ENCODE measurements at regions not wholly inside any gene's neighbourhood (a gene's known extent, or its start where the extent isn't known, plus 50 kb on each side); places are given as distances from the start of the nearest gene placed in this dataset.

DNA sequence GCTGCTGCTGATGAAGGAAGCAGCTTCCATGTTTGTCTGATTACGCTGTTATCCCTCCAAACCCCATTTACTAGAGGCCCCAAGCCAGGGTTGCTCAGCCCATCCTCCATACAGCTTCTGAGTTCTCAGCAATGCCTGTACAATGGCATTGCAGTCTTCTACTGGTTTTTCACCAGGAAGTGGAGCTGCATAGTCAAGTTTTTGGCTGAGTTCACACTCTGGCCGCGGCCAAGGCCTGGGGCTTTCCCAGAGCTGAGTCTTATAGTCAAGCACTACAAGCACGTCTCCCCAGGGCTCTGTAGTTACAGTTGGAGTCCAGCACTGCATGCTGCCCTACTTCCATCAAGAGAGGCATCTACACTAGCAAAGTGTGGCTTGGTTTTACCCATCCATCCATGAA lies 182.5 kb downstream of the POU4F1 start:
- no peak for DNase-seq

DNA sequence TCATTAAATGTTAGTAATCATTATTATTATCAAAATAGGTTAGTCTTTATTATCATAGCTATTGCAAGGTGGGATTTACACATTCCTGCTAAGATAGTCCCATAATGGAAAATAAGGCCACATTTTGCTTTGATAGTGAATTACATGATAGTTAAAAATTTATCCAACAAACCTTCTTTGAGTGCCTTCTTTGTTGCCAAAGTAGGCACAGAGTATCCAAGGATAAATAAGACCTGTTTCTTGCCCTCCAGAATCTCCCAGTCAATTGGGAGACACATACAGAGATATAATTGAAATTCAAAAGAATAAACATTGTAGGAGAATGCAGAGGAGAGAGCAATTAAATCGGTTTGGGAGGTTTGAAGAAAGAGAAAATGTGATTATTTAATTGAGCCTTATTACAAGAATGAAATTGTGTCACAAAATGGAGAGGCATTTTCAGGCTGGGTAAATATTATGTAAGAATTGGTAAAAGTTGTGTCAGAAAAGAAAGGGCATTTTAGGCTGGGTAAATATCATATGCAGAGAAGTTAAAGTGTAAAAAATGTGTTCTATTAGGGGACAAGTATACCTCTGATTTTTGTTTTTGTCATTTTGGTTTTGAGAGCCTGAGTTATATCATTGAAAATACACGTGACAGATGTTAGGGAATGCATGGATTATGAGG lies 189.3 kb downstream of the POU4F1 start:
- DNase-seq: no peak

DNA sequence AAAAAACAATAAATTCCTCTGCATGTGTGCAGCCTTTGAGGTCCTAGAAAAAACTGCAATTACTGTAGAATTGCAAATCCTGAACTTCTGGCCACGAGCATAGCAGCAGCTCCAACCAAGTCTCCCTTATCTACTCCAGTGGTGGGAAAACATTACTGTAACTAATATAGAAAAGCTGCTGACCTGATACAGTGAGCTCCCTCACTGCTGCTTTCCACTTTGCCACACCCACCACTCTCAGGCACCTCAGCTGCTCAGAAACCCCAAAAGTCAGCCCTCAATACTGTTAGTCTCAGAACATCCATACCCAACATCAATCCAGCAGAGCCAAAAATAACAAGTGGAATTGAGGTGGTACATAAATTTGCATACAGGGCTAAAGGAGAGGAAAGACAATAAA lies 192.5 kb downstream of the POU4F1 start:
- DNase-seq: no peak

GRCh38 chr13:78410164-78410563 lies 193.2 kb downstream of the POU4F1 start:
- DNase-seq: no peak

DNA sequence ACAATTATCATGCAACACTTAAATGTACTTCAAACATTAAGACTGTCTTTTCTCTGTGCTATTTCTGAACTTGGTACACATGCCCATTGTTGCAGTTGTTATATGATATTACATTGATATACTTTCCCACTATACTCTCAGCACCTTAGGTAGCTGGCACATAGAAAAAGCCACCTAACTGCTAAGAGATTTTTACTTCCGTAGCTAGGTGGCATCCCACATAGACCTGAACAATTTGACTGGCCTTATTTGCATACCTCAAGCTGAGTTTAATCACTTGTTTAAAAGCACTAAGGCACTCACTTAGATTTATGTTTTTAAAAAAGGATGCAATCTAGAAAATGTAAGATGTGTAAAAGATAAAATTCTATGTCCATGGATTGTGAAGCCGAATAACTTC lies 194.2 kb downstream of the POU4F1 start:
- DNase-seq: no peak

DNA sequence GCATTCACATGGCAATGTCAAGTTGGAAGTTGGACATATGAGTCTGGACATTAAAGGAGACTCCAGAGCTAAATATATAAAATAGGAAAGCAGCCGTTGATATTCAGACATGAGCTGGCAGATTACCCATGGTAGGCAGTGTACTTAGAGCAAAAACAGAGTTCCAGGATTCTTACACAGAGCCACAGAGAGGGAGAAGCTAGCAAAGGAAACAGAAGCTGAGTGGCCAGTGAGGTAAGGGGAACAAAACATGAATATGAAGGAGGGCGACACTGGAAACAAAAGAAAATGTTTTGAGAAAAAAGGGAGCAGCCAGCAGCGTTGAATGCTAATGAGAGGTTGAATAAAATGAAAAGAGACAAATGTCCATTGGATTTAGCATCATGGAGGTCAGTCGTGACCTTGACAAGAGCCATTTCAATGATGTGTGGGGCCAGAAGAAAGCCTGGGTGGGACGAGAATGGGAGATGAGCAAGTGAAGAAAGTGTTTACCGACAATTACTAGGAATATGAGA lies 198.4 kb downstream of the POU4F1 start:
- no peak for DNase-seq

GRCh38 chr13:78402708-78403400 lies 200.5 kb downstream of the POU4F1 start:
- DNase-seq: no peak

- no peak for DNase-seq
These were observed 201.3 kb downstream of the POU4F1 start for GRCh38 chr13:78401873-78402707.

- no peak for DNase-seq
These were observed 204.5 kb downstream of the POU4F1 start for GRCh38 chr13:78398743-78399410.

- no peak for DNase-seq
These were observed 209.8 kb downstream of the POU4F1 start for GRCh38 chr13:78393286-78394142.

DNA sequence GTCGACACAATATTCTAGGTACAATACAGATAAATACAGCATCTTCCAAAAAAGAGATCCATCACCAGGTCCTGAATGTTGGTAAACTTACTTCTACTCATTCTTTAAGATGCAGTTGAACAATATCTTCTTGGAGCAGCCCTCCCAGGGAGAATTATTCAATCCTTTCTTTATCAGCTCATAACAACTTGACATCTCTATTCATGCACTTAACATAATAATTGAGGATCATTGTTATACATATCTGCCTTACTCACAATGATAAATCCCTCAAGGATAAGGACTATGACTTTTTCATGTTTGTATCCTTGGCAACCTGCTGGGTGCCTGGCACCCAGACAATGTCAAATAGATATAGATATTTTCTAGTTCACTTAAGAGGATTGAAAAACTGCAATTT lies 219.5 kb downstream of the POU4F1 start:
- DNase-seq: no peak

DNA sequence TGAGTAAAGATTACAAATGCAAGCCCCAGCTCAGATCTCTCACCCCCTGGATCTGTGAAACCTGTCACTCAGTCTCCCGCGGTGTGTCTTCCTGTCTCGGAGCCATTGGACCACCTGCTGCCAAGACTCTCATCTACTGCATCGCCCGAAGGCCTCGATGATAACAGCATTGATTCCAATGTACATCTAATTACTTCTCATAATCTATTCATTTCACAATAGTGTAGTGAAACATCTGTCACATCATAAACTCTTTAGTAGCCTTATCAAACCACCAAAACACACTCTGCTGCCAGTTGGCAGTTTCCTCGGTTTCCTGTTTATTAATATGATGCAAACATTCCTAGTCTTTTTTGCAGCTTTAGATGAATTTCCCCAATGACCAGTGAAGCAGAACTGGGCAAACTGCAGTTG lies 220.3 kb downstream of the POU4F1 start:
- DNase-seq: no peak

DNA sequence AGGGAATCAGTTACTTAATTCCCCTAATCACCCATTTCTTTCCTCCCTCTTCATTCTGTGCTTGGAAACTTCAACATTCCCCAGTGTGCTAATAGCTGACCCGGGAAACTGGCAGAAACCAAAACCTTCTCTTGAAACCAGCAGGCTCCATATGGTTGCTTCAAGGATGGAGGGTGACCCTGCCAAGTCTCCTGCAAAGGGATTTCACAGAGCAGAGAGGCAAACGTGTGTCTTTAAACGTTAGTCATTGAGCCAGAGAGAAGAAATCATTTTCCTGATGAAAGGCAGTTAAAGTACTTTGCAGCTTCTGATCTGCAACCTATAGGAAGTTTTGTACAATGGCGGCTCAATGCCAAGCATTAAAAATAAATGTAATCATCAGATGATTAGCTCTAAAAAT lies 220.9 kb downstream of the POU4F1 start:
- DNase-seq: no peak

DNA sequence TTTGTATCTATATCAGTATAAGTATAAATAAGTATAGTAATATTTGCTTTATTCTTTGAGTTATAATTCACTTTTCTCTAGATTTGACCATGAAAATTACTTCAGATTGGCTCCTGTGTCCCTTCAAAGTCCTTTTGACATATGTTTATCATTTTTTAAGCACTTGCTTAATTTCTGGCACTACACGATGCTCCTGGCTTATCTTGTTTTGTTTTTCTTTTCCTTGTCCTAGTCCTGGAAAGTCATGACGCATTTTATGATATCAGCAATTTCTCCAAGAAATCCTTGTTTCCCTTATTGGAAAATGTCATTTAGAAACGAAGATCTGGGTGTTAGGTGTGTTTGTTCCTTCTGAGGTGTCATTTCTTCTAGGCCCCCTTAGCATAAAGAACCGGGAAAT lies 226.5 kb downstream of the POU4F1 start:
- DNase-seq: no peak

GRCh38 chr13:78376033-78376432 lies 227.3 kb downstream of the POU4F1 start:
- no peak for DNase-seq

DNA sequence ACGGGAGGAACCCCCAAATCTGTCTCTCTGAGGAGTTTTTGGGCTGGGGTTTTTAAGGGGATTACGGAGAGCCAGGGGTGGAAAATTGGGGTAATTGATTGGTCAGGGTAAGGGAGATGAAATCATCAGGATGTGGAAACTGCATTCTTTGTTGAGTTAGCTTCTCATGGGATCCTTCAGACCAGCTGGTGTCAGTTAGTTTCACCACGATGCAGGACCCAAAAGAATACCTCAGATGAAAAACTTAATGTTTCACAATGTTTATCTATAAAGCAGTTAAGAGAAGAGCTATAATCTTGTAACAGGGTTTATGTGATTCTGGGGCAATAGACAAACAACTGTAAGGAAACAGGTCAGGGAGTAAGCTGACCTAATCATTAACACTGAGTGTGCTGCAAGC lies 230.8 kb downstream of the POU4F1 start:
- DNase-seq: no peak

GRCh38 chr13:78370231-78370630 lies 233.1 kb downstream of the POU4F1 start:
- DNase-seq: no peak

DNA sequence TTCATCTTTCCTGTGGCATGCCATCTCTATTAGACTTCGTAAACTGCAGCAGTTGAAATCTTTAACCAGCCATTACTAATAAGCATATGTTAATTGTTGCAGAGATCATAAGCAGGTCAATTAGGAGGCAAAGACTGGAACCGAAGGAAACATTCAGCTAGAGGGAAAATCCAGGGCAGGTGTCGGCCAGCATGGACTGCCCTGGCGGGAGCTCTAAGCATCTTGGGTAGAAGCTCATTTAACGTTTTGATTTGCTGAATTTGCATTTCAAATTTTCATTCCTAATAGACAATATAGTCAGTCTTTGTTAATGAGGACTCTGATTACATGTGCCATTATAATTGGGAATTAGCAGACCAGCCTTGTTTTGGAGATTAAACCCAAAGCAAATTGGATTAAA lies 238.6 kb downstream of the POU4F1 start:
- no peak for DNase-seq

GRCh38 chr13:78341032-78341431 lies 262.3 kb downstream of the POU4F1 start:
- no peak for DNase-seq

GRCh38 chr13:78339927-78340326 lies 263.4 kb downstream of the POU4F1 start:
- no peak for DNase-seq

GRCh38 chr13:78334059-78334458 lies 269.3 kb downstream of the POU4F1 start:
- DNase-seq: no peak

- no peak for DNase-seq
These were observed 276.7 kb downstream of the POU4F1 start for GRCh38 chr13:78326633-78327032.

Measured in CD4-positive, alpha-beta T cell treated with Interleukin-17A for 1 hour (primary cell).